HG03354 (cell line): ENCODE measurements at regions not wholly inside any gene's neighbourhood (a gene's known extent, or its start where the extent isn't known, plus 50 kb on each side); places are given as distances from the start of the nearest gene placed in this dataset.
A peak's percentile ranks its signal among the peaks of the same experiment; 100 is the strongest.
"Not testable (repeated sequence)": the region's sequence is repeated elsewhere in the genome, so short reads cannot be mapped to it uniquely, and the experiment has no call there.

ENCODE experiments used
- ATAC-seq: cut with Tn5 transposase; IDR thresholded peaks from one replicate; pipeline ENCODE4 v1.9.1; 2021; ENCODE audit warnings: mild to moderate bottlenecking; ENCODE audit not compliant: unreplicated experiment, poor library complexity, severe bottlenecking

DNA sequence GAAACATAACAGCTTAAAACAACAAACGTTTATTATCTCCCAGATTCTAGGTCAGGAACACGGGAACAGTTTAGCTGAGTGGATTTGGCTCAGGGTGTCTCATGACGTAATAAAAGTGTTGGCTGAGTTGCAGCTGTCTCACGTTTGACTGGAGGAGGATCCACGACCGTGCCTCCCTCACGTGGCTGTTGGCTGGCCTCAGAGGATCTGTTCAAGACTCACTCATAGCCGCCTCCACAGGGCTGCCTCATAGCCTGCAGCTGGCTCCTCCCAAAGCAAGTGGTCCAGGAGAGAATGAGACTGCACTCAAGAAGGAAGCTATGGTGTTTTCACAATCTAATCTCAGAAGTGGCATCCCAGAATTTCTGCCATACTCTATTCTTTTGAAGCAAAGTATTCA lies 167.1 kb downstream of the RPRM start:
- ATAC-seq = no peak

DNA sequence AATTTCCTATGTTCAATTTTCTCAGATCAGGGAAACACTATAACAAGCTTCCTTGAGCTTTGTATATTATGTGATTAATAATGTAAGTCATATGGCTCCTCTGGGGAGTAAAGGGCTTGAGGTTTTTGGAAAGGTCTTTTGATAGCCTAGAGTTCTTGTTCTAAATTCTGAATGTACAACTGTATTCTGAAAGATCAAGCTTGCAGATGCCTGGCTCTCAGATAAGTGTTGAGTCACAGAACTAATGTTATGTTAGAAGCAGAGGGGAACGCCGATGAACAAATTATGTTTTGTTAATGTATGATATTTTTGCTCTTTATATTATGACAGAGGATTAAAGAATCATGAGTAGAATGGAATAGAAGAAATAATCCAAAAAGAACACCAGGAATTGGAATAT lies 170.1 kb downstream of the RPRM start:
- no peak for ATAC-seq

DNA sequence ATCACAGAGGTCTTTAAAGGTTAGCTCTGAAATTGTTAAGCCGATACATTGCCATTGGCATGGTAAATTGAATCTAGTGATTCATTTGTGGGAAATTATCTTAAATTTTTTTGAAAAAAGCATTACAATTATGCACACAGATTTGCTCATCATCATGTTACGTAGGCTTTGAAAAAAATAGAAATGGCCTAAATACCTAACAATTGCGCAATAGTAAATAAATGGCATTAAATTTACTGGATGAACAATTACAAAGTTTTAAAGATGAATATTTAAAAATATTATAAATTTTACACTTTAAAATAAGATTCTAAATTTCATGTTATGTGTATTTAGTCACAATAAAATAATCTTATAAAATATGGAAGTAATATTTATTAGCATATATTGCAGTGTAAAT lies 171.3 kb downstream of the RPRM start:
- no peak for ATAC-seq

DNA sequence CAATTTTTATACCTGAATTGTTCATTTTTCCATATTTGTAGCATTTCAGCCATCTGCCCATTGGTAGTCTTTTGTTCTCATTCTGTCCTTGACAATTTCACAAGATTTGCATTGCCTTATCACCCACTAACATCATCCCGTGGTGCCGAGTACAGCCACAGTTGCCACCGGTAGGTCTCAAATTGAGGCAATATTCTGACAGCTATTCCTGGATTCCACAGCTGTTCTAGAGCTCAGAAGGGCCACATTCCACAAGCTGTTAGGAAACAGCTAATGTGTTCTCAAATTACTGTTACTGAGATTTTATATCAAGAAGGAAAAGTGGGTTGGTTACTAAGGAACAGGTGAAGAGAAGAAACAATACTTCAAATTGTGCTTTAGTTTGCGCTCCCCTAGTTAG lies 178.8 kb downstream of the RPRM start:
- no peak for ATAC-seq

DNA sequence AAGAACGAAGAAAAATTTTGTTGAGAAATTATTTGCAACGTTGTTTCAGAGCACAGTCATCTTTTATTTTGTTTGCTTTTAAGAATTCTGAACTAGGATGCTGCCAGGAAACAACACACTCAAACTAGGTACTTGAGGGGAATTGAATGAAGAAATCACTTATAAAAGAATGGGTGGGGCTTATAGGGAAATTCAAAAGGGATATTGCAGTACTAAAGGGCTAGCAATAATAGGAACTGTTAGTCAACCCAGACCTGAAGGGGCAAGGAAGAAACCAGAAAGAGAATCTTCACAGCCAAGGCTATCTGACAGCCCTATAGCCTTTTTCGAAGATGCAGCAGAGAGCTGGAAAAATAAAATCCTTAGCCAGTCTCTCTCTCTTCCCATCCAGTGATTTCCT lies 179.3 kb downstream of the RPRM start:
- ATAC-seq = no peak

DNA sequence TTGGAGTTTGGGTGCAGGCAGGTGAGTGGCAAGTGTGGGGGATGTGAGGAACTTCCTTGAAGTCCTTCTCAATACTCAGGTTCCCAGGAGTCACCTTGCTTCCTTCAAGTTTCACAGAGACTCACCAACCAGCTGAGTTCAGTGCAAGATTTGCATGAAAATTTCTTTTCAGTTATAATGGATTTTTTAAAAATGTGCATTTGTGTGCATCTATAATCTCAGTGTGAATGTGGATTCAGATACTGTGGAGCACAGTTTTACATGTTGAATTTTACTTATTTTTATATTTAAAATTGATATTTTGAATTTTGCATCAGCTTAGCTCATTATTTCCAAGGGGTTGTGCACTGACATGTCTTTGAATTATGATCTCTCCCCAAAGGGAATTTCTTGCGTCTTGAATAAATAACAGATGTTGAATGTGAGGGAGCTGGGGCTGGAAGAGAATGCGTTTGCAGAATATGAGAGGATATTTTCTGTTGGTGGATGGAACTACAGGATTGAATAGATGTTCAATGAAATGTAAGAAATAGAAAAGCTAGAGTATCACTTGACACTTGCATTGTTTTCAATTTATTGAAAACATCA lies 184.3 kb downstream of the RPRM start:
- ATAC-seq = no peak

DNA sequence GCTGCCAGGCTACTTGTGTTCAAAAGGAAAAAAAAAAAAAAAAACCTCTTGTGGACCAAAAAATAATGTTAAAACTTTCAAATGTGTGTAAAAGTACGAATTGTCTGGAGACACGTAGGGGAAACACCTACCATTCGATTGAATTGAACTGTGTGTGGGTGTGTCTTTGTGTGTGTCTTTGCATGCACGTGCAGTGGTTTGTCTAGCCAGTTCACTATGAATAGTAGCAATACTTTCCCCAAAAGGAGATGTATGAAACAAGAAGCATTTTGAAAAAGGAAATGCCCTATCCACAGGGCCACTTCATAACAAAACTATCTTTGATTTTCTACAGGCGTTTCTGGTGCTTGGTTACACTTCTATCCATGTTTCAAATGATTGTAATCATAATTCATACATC lies 186.8 kb downstream of the RPRM start:
- no peak for ATAC-seq

DNA sequence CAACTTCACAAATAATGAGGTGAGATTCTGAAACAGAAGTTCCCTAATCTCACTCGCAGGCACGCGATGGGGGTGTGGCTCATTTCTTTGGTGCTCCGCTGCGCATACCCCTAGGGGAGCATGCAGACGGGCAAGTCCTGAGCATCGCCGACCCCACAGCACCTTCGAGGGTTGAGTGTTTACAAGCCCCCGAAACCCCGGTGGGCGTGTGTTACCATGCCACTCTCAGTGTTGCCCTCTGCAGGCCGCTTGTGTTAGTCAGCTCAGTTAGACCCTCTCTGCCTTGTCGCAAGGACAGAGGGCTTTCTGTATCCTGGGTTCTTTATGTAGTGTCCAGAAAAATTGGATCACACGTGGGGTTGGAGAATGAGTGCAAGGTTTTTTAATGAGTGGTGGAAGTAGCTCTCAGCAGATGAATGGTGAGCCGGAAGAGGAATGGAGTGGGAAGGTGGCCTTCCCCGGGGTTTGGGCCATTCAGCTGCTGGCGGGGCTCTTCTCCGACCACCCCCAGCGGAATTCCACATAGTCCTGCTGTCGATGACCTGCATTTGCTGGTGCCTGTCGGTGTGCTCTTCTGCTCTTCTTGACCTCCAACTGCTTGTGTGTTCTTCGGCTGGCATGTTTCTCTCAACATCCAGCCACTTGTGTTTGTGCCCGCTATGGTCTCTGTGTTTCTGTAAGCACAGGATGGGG lies 191.3 kb downstream of the RPRM start:
- ATAC-seq = no peak

DNA sequence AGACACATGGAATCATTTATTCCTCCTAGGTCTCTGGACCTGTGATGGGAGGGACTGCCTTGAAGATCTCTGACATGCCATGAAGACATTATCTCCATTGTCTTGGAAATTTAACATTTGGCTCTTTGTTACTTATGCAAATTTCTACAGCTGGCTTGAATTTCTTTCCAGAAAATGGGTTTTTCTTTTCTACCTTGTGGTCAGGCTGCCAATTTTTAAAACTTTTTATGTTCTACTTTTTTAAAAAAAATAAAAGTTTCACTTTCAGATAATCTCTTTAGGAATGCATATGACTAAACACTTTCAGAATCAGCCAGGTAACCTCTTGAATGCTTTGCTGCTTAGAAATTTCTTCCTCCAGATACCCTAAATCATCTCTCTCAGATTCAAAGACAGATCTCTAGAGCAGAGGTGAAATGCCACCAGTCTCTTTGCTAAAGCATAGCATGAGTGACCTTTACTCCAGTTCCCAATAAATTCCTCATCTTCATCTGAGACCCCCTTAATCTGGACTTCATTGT lies 209.6 kb downstream of the RPRM start:
- ATAC-seq = no peak

DNA sequence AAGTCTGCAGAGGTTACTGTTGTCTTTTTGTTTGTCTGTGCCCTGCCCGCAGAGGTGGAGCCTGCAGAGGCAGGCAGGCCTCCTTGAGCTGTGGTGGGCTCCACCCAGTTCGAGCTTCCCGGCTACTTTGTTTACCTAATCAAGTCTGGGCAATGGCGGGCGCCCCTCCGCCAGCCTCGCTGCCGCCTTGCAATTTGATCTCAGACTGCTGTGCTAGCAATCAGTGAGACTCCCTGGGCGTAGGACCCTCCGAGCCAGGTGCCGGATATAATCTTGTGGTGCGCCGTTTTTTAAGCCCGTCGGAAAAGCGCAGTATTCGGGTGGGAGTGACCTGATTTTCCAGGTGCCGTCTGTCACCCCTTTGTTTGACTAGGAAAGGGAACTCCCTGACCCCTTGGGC lies 221.7 kb downstream of the RPRM start:
- not testable (repeated sequence) for ATAC-seq

DNA sequence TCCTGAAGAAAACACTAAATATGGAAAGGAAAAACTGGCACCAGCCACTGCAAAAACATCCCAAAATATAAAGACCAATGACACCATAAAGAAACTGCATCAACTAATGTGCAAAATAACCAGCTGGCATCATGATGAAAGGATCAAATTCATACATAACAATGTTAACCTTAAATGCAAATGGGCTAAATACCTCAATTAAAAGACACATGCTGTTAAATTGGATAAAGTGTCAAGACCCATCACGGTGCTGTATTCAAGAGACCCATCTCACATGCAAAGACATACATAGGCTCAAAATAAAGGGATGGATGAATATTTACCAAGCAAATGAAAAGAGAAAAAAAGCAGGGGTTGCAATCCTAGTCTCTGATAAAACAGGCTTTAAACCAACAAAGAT lies 231.9 kb downstream of the RPRM start:
- not testable (repeated sequence) for ATAC-seq

DNA sequence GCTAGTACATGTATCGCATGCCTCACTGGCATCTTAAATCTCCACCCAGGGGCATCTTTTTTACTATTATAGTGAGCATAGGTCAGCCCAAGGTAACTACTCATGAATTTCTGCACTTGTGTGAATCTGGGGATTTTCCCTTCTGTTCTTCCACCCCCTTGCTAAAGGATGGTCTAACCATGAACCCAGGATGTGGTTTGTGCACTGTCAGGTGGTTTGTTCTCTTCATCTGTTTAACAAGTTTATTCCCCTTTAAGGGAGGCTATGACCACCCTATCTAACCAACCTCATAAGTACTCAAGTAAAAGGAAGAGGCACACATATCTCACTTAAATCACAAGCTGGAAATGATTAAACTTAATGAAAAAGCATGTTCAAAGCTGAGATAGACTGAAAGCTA lies 243.0 kb downstream of the RPRM start:
- peak; percentile 94 for ATAC-seq

DNA sequence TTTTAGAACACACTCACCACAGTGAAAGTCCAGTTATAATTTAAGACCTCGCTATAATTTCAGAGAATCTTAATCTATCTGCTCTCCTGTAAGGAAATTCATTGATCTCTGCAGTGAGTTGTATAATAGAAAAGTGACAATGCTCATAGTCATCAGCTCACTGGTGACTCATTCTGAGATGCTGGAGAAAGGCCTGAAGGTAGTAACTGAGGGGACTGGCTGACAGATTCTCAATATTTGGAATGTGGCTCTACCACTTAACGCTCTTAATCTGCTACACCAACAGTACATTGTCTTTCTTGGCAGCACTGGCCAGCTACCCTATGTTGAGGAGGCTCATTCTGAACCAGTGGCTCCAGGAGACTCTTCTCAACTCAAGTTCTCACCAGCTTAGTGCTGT lies 246.1 kb downstream of the RPRM start:
- no peak for ATAC-seq

DNA sequence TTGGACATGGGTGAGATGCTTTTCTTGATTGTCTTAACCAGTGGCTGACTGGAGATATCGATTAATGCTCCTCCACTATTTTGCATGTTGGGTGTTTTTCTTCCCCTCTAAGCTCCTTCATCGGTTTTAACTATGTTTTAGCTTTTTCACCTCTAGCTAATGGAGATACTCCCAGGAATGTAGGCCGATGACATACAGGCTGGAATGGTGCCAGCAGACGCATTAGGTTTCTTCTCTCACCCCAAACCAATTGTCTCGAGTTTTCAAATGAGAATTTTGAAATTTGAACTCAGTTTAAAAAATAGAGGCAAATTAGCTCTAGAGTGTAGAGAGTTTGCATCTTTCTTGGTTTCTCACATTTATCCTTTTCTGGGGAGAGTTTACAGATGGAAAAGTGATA lies 247.6 kb downstream of the RPRM start:
- no peak for ATAC-seq

DNA sequence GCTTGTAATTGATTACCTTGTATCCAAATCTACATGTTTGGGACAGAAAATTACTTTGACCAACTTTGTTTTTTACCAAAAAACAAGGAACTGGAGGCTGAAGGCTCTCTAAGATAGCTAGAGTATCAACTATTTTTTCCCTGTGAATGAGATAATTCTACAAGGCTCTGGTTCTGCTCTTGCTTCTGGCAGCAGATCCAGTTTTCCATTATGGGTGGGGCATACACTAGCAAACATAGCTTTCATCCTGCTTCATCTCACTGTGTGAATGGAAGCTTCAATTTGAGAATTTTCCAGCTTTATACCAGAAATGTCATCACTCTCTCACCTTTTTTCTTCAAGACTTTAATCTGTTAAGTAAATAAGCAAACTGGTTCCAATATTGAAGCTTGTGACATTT lies 249.7 kb downstream of the RPRM start:
- ATAC-seq = no peak

DNA sequence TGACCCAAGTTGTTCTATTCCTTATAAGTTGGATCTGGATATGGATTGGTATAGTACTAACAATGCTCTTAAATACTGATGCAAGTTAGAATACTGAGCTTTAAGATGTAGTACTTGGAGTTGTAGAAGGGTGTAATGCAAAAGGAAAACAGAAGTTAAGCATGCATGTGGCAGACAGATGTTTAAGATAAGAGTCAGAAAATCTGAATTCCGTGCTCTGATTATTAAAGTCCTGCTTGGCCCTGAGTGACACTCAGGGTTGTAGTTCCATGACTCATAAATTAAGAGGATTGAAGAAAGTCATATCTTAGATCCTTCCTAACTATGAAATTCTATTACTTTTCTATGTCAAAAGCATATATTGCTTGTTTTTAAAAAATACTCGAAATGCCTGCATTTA lies 250.6 kb downstream of the RPRM start:
- no peak for ATAC-seq

DNA sequence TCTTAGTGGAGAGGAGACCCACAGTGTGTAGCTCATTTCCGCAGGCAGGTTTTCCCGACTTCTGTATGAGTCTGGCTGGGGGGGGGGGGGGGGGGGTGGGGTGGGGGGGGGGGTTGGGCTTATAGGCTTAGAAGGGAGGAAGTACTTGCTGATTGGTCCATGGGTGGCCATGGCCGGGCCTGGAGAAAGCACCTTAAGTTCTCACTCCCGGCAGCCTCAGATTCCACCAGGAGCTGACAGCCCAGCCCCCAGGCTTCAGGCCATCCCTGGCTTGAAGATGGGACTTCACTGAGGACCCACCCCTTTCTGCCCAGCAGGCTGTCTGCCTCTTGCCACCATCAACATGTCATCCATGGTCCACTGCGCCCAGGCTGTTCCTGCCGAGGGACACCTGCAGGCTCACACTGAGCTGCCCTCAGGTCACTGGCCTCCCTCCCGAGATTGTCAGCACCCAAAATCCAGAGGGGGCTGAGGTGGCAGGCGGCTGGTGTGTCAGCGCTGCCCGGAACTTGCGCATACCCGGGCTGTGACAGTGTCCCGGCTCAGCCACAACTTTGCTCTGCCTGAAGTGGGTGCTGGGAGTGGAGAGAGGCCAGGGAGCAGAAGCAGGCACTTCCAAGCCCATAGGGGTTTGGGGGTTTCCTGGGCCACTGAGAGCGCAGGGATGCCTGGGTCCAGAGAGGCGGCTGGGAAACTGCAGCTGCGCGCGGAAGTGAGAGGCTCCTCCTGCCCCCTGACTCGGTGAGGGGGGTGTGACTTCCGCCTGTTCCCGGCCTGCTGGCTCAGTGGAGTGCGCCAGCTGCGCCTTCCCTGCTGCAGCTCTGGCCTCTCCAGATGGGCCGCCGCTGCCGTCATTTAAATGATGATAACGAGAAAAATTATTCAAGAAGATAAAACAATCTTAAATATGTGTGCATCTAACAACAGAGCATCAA lies 256.1 kb downstream of the RPRM start:
- ATAC-seq = no peak

DNA sequence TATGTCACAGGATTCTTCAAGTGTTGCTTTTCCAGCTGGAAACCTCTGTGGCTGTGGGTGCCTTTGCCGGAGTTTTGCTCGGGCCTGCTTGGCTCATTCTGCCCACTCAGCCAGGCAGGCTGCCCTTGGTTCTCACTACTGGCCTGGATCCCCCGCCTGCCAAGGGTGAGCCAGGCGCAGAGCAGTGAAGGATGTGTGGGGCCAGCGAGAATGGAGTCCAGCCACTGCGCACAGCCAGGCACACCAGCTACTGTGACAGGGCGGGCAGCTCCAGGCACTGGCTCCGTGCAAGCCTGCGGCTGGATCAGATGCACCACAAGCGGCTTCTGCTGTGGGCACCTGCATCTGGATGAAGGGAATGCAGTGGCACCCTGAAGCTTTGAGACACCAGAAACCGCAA lies 257.1 kb downstream of the RPRM start:
- no peak for ATAC-seq

DNA sequence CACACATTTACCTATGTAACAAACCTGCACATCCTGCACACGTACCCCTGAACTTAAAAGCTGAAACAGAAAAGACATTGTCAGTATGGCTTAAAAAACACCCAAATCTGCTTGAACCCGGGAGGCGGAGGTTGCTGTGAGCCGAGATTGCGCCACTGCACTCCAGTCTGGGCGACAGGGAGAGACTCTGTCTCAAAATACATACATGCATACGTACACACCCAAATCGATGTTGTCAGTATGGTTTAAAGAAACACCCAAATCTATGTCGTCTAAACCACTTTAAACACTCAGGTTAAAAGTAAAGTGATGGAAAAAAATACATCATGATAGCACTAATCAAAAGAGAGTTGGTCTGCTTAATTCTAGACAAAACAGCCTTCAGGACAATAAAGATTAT lies 257.5 kb downstream of the RPRM start:
- no peak for ATAC-seq

DNA sequence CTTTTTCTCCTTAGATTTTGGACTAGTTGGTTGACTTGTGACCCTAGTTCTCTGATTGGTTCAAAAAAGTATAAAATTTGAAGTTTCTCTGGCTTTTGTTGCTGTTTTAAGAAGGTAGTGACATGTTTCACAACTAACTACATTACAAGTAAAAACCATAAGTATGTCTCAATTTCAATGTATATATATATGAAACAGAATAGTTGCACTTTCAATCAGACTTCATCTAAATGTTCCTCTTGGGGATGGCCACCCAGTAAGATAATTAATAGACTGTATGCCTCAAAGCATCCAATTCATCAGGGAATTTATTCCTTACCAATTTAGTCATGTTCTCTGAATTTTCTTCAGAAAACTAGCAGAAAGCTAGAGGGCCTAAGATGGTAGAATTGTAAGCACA lies 259.7 kb downstream of the RPRM start:
- no peak for ATAC-seq

DNA sequence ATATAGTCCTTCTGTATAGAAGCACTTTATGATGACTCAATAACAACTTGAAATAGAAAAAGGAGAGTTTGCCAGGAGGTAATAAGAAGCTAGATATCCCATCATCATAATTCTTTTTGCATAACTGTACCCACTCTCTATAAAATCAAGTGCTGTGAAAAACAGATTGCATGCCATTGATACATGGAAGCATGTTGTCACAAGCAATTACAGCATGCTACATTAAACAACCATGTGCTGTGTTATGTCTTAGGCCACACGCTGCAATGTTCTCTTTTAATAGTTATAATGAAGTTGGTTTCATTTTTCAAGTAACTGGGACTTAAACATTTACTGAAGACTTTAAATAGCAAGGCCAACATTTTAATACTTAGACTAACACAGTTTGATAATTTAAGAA lies 264.2 kb downstream of the RPRM start:
- no peak for ATAC-seq
